ENCODE measurements at regions not wholly inside any gene's neighbourhood (a gene's known extent, or its start where the extent isn't known, plus 50 kb on each side); places are given as distances from the start of the nearest gene placed in this dataset.

GRCh38 chr11:134862587-134863195, 450.6 kb upstream of the B3GAT1 start:
- no peak for TF ChIP-seq EZH2 (IDR thresholded peaks at IDR 0.05; ENCODE audit: low read depth)
- no peak for TF ChIP-seq CTCF (conservative IDR thresholded peaks at IDR 0.05)
